NOMO-1 (cell line): ENCODE measurements at regions not wholly inside any gene's neighbourhood (a gene's known extent, or its start where the extent isn't known, plus 50 kb on each side); places are given as distances from the start of the nearest gene placed in this dataset.

Source experiments
- DNase-seq, 2 experiments: peaks; one replicate each; lab custom pipeline; 2025; ENCODE audit not compliant: unreplicated experiment in 2 of 2; lab: John Stamatoyannopoulos, UW

DNA sequence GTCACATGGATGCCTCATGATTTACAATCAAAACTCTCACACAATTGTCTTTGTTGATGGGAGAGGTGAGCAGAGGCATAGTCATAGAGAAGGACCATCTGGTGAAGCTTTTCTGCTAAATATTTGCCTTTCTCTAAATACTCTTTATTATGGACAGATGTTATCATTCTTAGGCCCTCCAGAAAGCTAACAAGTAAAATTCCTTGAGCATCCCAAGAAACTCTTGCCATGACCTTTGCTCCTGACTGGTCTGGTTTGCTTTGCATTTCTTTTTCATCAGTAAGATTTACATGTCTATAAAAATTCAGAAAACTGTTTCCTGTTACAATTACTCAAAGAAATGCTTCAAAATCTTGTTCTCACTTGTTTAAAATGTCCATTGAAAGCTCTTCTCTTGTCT is 1336.6 kb upstream of the CDH8 start:
- DNase-seq = no peak

GRCh38 chr16:63372283-63372682 is 1336.0 kb upstream of the CDH8 start:
- no peak for DNase-seq

DNA sequence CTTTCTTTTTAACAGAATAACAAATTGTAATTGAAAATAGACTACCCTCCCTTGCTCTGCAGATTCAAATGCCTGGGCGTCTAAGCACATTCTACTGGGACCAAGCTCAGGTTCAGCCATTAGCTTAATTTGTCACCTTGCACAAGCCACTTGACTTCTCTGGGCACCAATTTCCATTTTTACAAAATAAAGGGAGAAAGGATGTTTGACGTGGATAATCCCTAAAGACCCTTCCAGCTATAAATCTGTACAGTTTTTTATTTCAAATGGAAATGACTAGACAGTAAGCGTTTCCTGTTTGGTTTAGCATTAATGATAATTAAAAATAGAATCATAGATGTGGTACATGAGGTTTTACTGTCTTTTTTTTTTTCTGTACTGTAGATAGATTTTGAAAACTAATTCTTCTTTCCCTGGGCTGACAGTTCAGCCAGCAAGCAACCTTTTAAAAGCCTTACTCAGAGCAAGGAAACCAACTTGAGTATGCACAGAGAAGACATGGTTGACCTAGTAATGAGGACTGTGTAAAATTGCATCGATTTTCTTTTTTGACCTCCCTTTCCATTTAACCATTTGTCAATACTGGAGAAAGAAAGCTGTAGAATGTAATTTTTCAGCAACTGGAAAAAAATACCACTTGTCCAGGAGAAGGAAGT is 1329.5 kb upstream of the CDH8 start:
- DNase-seq = no peak

DNA sequence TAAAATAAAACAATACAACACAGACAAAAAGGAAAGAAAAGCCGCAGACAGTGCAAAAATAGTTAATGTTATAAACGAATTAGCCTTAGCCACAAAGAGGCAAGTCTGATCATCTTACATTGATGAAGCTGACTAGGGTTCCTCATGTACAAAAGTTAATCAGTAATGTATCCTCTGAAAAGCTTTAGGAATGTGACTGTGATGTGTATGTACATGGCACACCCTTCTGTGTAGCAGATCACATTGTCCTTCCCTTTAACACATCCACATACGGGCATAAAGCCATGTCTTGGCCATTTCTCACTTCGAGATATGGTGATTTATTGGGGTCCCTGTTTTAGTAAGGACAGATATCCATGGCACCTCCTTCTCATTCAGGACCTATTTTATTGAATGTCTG is 1327.5 kb upstream of the CDH8 start:
- no peak for DNase-seq

DNA sequence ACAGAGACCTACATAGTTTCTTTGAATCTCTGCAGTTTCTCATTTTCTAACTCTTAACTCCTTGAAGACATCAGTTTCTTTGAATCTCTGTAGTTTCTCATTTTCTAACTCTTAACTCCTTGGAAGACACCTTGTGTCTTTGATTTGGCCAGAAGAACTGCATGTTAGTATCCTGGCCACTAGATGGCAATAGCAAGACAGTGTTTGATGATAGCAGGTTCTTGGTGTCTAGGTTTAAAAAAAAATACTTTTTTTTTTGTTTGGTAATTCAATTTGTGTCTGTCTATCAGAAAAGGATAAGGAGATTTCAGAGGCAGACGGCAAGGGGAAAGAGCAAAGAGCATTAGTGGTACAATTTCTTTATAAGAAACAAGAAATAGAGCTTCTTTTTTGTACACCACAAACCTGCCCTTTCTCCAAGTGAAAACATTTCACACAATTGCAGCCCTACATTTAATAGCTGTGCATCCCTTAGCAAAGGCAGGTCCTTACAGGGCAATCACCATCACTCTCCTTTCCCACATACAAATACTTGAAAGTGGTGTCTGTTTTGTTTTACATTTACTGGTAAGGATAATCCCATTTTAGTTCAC is 1324.9 kb upstream of the CDH8 start:
- peak in 1 of 2 experiments; percentile 33 for DNase-seq

DNA sequence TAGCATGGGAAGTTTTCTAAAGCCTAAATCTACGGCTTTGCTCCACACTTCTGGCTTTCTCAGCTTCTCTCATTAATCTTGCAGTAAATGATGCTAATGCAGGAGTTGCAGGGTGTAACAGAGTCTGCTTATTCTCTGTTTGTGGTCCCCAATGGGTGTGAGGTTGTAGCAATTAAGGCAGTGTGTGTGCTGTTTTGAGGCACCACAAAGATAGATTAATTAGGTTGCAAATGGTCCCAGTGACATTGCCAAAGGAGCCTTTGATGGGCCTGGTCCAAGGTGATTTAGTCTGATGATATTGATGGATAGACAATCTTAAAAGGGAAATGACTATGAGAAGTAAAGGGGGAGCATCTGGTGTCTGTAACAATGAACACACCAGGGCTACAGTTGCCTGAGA is 1313.7 kb upstream of the CDH8 start:
- no peak for DNase-seq

- no peak for DNase-seq
Measured at GRCh38 chr16:63346000-63346399, 1309.8 kb upstream of the CDH8 start.

DNA sequence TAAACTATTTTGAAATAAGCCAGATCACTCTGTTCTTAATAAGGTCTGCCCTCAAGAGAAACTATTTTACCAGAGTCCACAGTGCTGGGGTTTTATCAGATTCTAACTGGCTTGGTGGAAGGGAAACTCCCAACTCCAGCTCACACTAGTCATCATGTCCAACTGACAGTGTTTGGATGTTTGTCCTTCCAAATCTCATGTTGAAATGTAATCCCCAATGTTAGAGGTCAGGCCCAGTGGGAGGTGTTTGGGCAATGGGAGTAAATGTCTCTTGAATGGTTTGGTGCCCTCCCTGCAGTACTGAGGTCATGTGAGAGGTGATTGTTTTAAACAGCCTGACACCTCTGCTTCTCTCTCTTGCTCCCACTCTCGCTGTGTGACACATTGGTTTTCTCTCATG is 1301.0 kb upstream of the CDH8 start:
- DNase-seq = no peak

- no peak for DNase-seq
Measured at GRCh38 chr16:63331111-63331510, 1294.9 kb upstream of the CDH8 start.

GRCh38 chr16:63326736-63327339 is 1290.6 kb upstream of the CDH8 start:
- DNase-seq = no peak

- no peak for DNase-seq
Measured at GRCh38 chr16:63323722-63324705, 1287.8 kb upstream of the CDH8 start.

DNA sequence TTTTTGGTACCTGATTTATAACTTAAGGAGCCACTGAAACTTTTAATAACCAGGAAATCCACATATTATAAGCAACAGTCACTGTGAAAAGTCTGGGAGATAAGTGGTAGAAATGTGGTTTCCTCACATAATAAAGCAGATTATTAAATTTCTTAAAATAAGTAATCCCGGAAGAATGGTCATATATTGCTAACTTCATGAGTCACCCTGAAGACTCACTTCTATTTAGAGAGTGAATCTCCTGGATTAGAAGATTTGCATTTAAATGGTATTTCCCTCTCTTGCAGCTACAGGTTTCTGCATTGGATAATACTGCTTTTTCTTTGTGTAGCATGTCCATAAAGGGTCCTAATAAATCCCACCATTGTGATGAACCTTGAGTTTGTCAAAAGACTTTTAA is 1286.8 kb upstream of the CDH8 start:
- no peak for DNase-seq

DNA sequence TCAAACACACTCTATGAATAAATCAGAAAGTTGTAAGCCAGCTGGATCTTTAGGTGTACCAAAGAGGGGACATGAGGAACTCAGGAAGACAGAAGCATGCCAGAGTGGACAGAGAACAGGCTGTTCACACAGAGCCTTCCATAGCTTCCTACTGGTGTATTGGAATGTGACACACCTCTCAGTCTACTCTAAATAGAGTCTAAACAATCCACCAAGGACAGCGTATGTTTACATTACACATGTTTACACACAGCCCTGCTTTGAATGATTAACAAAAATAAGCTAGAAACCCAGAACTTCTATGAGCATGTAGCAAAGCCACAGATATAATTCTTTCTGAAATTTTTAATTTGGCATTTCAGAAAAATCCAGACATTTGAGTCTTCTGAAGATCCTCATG is 1279.0 kb upstream of the CDH8 start:
- no peak for DNase-seq

DNA sequence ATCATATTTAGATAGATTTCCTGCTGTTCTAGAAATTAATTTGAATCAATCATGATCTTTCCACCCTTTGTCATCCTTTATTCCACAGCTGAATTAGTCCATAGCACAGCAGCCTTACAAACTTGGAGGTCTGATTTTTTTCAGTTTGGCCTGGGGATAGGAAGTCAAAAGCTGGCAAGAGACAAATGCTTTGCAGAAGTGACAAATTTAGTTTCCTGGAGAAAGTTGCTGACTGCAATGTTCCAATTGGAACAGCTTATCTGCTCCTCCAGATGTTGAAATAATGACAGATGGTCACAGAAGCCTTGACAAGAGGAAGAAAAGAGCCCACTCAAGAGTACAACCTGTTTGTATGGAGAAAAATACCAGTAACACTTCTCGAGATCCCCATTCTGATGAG is 1276.1 kb upstream of the CDH8 start:
- no peak for DNase-seq

DNA sequence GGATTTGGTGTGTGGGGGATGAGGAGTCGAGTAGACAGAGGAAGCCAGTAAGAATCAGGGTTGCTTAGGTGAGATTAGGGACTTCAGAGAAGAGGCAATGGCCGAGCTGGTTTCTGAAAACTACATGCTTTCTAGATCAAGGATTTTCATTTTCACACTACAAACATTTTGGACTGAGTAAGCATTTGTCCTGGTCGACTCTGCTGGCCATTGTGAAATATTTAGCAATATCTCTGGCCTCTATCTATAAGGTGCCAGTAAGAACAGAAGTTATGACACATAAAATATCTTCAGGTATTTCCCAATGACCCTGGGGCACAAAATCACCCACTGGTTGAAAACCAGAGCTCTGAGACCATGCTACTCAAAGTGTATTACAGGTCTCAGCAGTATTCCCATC is 1275.1 kb upstream of the CDH8 start:
- DNase-seq = no peak

- no peak for DNase-seq
Measured at GRCh38 chr16:63302811-63303210, 1266.6 kb upstream of the CDH8 start.

GRCh38 chr16:63301349-63301748 is 1265.1 kb upstream of the CDH8 start:
- no peak for DNase-seq

GRCh38 chr16:63298993-63299392 is 1262.8 kb upstream of the CDH8 start:
- DNase-seq = no peak

DNA sequence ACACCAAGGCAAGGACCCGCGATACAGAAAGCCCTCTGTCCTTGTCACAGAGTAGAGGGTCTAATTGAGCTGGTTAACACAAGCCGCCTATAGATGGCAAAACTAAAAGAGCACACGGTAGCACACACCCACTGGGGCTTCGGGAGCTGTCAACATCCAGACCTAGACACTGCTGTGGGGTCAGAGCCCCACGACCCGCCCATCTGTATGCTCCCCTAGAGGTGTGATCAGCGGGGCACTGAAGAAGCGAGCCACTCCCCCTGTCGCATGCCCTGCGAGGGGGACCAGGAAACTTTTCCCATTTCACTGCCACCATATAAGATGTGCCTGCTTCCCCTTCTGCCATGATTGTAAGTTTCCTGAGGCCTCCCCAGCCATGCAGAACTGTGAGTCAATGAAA is 1255.8 kb upstream of the CDH8 start:
- no peak for DNase-seq

DNA sequence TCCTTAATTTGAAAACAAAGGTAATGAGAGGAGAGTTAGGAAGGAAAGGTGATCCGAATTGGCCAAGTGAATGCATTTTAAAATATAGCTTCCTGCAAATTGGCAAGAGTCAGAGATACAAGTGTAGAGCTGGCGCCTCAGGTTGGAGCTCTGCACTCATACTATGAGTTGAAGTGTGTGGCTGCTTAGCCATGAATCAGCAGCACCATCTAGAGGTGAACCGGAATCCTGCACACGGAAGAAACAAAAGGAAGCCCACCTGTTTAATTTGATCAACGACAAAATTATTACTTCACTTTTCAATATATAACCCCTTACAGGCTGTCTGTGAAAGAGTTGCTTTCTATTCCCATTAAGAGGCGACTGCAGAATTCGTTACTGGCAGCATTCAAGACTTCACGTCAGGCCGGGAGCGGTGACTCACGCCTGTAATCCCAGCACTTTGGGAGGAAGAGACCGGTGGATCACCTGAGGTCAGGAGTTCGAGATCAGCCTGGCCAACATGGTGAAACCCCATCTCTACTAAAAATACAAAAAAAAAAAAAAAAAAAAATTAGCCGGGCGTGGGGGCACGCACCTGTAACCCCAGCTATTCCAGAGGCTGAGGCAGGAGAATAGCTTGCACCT is 1253.7 kb upstream of the CDH8 start:
- DNase-seq = peak in 1 of 2 experiments; percentile 27

- DNase-seq = no peak
Measured at GRCh38 chr16:63287401-63287800, 1251.2 kb upstream of the CDH8 start.
